ENCODE measurements at regions not wholly inside any gene's neighbourhood (a gene's known extent, or its start where the extent isn't known, plus 50 kb on each side); places are given as distances from the start of the nearest gene placed in this dataset.

GRCh38 chr3:18505056-18505455, 79.9 kb upstream of the SATB1 start:
- Histone ChIP-seq H3K27ac (ENCODE audit: extremely low read depth, low read depth, low read length) (no peak overlapping the region), H3K9me3 (ENCODE audit: control insufficient read depth, insufficient read depth, low read depth, low read length) (no peaks in the 10 kb centered on the region), H3K36me3 (ENCODE audit: control insufficient read depth in 2 of 2, insufficient read depth in 1 of 2, low read length in 2 of 2) (no peaks in the 10 kb centered on the region), H3K4me1 (ENCODE audit: control insufficient read depth, insufficient read depth, low read length) (no peaks in the 10 kb centered on the region), H3K4me3 (ENCODE audit: low read depth, low read length) (no peak overlapping the region)
- TF ChIP-seq, protein P1, sequence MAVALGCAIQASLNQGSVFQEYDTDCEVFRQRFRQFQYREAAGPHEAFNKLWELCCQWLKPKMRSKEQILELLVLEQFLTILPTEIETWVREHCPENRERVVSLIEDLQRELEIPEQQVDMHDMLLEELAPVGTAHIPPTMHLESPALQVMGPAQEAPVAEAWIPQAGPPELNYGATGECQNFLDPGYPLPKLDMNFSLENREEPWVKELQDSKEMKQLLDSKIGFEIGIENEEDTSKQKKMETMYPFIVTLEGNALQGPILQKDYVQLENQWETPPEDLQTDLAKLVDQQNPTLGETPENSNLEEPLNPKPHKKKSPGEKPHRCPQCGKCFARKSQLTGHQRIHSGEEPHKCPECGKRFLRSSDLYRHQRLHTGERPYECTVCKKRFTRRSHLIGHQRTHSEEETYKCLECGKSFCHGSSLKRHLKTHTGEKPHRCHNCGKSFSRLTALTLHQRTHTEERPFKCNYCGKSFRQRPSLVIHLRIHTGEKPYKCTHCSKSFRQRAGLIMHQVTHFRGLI (tag by site-specific recombination; IDR thresholded peaks at IDR 0.05): no peak
- TF ChIP-seq, protein P2, sequence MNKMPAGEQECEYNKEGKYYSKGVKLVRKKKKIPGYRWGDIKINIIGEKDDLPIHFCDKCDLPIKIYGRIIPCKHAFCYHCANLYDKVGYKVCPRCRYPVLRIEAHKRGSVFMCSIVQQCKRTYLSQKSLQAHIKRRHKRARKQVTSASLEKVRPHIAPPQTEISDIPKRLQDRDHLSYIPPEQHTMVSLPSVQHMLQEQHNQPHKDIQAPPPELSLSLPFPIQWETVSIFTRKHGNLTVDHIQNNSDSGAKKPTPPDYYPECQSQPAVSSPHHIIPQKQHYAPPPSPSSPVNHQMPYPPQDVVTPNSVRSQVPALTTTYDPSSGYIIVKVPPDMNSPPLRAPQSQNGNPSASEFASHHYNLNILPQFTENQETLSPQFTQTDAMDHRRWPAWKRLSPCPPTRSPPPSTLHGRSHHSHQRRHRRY (tag by site-specific recombination; IDR thresholded peaks at IDR 0.05): no peak
- TF ChIP-seq SCRT1 (tag by site-specific recombination; IDR thresholded peaks at IDR 0.05; ENCODE audit: borderline replicate concordance): no peak
- no peak for TF ChIP-seq ZNF350 (tag by site-specific recombination; IDR thresholded peaks at IDR 0.05)
- no peak for TF ChIP-seq ZNF2 (tag by site-specific recombination; IDR thresholded peaks at IDR 0.05)
- no peak for TF ChIP-seq BCL11A (tag by site-specific recombination; IDR thresholded peaks at IDR 0.05; ENCODE audit: low read depth)
- ChIA-PET CTCF (no interaction called here), POLR2A (no interaction called here)

GRCh38 chr3:18501679-18502343, 76.7 kb upstream of the SATB1 start:
- Histone ChIP-seq H3K9me3 (ENCODE audit: control insufficient read depth, insufficient read depth, low read depth, low read length) (no peaks in the 10 kb centered on the region), H3K4me1 (ENCODE audit: control insufficient read depth, insufficient read depth, low read length) (no peaks in the 10 kb centered on the region), H3K36me3 (ENCODE audit: control insufficient read depth in 2 of 2, insufficient read depth in 1 of 2, low read length in 2 of 2) (no peaks in the 10 kb centered on the region), H3K27ac (ENCODE audit: extremely low read depth, low read depth, low read length) (no peak overlapping the region), H3K4me3 (ENCODE audit: low read depth, low read length) (no peak overlapping the region)
- CTCF ChIA-PET: interaction anchor here (0.6 kb wide), 1 partner anchor 32 kb away, joined by 3 read pairs; no protein-coding TSS in a partner anchor
- POLR2A ChIA-PET: no interaction called here
- TF ChIP-seq ZNF473 (tag by site-specific recombination; IDR thresholded peaks at IDR 0.05) (no peak), ZBTB48 (tag by site-specific recombination; IDR thresholded peaks at IDR 0.05) (no peak), ZNF830 (tag by site-specific recombination; IDR thresholded peaks at IDR 0.05; ENCODE audit: low read depth) (no peak), REPIN1 (tag by site-specific recombination; IDR thresholded peaks at IDR 0.05; ENCODE audit: low read depth) (no peak), ZNF768 (tag by site-specific recombination; IDR thresholded peaks at IDR 0.05) (no peak), ZNF664 (tag by site-specific recombination; IDR thresholded peaks at IDR 0.05) (no peak), ZNF670 (tag by site-specific recombination; IDR thresholded peaks at IDR 0.05; ENCODE audit: low read depth) (no peak)
- TF ChIP-seq, protein P3, sequence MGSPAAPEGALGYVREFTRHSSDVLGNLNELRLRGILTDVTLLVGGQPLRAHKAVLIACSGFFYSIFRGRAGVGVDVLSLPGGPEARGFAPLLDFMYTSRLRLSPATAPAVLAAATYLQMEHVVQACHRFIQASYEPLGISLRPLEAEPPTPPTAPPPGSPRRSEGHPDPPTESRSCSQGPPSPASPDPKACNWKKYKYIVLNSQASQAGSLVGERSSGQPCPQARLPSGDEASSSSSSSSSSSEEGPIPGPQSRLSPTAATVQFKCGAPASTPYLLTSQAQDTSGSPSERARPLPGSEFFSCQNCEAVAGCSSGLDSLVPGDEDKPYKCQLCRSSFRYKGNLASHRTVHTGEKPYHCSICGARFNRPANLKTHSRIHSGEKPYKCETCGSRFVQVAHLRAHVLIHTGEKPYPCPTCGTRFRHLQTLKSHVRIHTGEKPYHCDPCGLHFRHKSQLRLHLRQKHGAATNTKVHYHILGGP (tag by site-specific recombination; IDR thresholded peaks at IDR 0.05): no peak

- no peaks in the 10 kb centered on the region for H3K36me3 ChIP-seq (ENCODE audit: control insufficient read depth in 2 of 2, insufficient read depth in 1 of 2, low read length in 2 of 2)
- no peaks in the 10 kb centered on the region for H3K4me1 ChIP-seq (ENCODE audit: control insufficient read depth, insufficient read depth, low read length)
- ChIA-PET POLR2A (no interaction called here), CTCF (no interaction called here)
- no peaks in the 10 kb centered on the region for H3K9me3 ChIP-seq (ENCODE audit: control insufficient read depth, insufficient read depth, low read depth, low read length)
- H3K27ac ChIP-seq (ENCODE audit: extremely low read depth, low read depth, low read length): no peak overlapping the region
- no peak overlapping the region for H3K4me3 ChIP-seq (ENCODE audit: low read depth, low read length)
- TF ChIP-seq ZNF239 (tag by site-specific recombination; IDR thresholded peaks at IDR 0.05) (no peak), ZNF670 (tag by site-specific recombination; IDR thresholded peaks at IDR 0.05; ENCODE audit: low read depth) (no peak), PATZ1 (tag by site-specific recombination; IDR thresholded peaks at IDR 0.05) (no peak), ZSCAN16 (tag by site-specific recombination; IDR thresholded peaks at IDR 0.05) (no peak), ZBTB20 (tag by site-specific recombination; IDR thresholded peaks at IDR 0.05) (no peak), ZNF2 (tag by site-specific recombination; IDR thresholded peaks at IDR 0.05) (no peak), ZNF394 (tag by site-specific recombination; IDR thresholded peaks at IDR 0.05; ENCODE audit: borderline replicate concordance) (no peak), ZNF707 (tag by site-specific recombination; IDR thresholded peaks at IDR 0.05) (no peak), ZNF658 (tag by site-specific recombination; IDR thresholded peaks at IDR 0.05) (no peak)
- TF ChIP-seq, protein P4, sequence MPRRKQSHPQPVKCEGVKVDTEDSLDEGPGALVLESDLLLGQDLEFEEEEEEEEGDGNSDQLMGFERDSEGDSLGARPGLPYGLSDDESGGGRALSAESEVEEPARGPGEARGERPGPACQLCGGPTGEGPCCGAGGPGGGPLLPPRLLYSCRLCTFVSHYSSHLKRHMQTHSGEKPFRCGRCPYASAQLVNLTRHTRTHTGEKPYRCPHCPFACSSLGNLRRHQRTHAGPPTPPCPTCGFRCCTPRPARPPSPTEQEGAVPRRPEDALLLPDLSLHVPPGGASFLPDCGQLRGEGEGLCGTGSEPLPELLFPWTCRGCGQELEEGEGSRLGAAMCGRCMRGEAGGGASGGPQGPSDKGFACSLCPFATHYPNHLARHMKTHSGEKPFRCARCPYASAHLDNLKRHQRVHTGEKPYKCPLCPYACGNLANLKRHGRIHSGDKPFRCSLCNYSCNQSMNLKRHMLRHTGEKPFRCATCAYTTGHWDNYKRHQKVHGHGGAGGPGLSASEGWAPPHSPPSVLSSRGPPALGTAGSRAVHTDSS (tag by site-specific recombination; IDR thresholded peaks at IDR 0.05): no peak
- TF ChIP-seq, protein P5, sequence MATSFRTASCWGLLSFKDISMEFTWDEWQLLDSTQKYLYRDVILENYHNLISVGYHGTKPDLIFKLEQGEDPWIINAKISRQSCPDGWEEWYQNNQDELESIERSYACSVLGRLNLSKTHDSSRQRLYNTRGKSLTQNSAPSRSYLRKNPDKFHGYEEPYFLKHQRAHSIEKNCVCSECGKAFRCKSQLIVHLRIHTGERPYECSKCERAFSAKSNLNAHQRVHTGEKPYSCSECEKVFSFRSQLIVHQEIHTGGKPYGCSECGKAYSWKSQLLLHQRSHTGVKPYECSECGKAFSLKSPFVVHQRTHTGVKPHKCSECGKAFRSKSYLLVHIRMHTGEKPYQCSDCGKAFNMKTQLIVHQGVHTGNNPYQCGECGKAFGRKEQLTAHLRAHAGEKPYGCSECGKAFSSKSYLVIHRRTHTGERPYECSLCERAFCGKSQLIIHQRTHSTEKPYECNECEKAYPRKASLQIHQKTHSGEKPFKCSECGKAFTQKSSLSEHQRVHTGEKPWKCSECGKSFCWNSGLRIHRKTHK (tag by site-specific recombination; IDR thresholded peaks at IDR 0.05): no peak
These were observed 75.2 kb upstream of the SATB1 start for GRCh38 chr3:18500322-18500721.

Data from HEK293 (cell line).